T-cell (primary cell): ENCODE measurements at regions not wholly inside any gene's neighbourhood (a gene's known extent, or its start where the extent isn't known, plus 50 kb on each side); places are given as distances from the start of the nearest gene placed in this dataset.

Experiments
- ATAC-seq, 4 experiments: fragments of 200-7000 bp in 3 of 4; fragments of 150-1000 bp in 1 of 4; cut with Tn5 transposase; replicated peaks in 1 of 4; 1 replicate in 3 of 4; 2 replicates in 1 of 4; pipeline ENCODE4 v1.10.0; 2021; ENCODE audit warnings: moderate library complexity in 3 of 4, mild to moderate bottlenecking in 2 of 4, moderate number of reproducible peaks in 1 of 4
- CTCF ChIA-PET, 2 donors: fragments of 300-600 bp; sonication (Branson Sonifier 250); formaldehyde crosslinking; loops; one replicate each; lab custom pipeline; 2022; ENCODE audit warnings: antibody characterized with exemption in 2 of 2; lab: Charles Lee
- POLR2A ChIA-PET, 2 donors: fragments of 300-600 bp; sonication (Branson Sonifier 250); formaldehyde crosslinking; loops; one replicate each; lab custom pipeline; 2022; ENCODE audit warnings: antibody characterized with exemption in 2 of 2; lab: Charles Lee
- DNase-seq, 35 experiments: peaks; one replicate each; pipeline versions ENCODE4 v3.0.0 to v3.0.0-alpha.2; 2013 to 2023
- H3K27ac ChIP-seq: one replicate; pipeline ENCODE4 v1.5.1; 2013; ENCODE audit warnings: low read length
- H3K27me3 ChIP-seq, 2 experiments: replicated peaks in 1 of 2; 1 replicate in 1 of 2; 2 replicates in 1 of 2; pipeline versions ENCODE4 v1.6.1 to v1.7.0; 2013; ENCODE audit warnings: low read length in 1 of 2, mixed read lengths in 1 of 2; ENCODE audit not compliant: control insufficient read depth in 2 of 2, insufficient read depth in 2 of 2; ENCODE audit errors: extremely low read depth in 1 of 2
- H3K36me3 ChIP-seq, 2 donors: 1 replicate in 1 of 2; 2 replicates in 1 of 2; pipeline versions ENCODE4 v1.6.1 to v1.7.0; 2013; ENCODE audit warnings: low read length in 1 of 2; ENCODE audit not compliant: control insufficient read depth in 2 of 2, insufficient read depth in 1 of 2; ENCODE audit errors: extremely low read depth in 1 of 2
- H3K4me1 ChIP-seq, 2 experiments: 1 replicate in 1 of 2; 2 replicates in 1 of 2; pipeline versions ENCODE4 v1.6.1 to v1.7.0; 2013; ENCODE audit warnings: low read length in 2 of 2, mixed read lengths in 1 of 2; ENCODE audit not compliant: insufficient read depth in 2 of 2, control insufficient read depth in 1 of 2; ENCODE audit errors: extremely low read depth in 1 of 2
- H3K4me3 ChIP-seq, 2 donors: 1 replicate in 1 of 2; 2 replicates in 1 of 2; pipeline versions ENCODE4 v1.5.1 to v1.7.0; 2013; ENCODE audit warnings: mild to moderate bottlenecking in 2 of 2, low read length in 1 of 2, moderate library complexity in 1 of 2; ENCODE audit not compliant: control insufficient read depth in 1 of 2; ENCODE audit errors: extremely low read depth in 1 of 2
- H3K9me3 ChIP-seq: 2 replicates; pipeline ENCODE4 v1.7.0; 2013
- H3K27ac Mint-ChIP-seq, 2 donors: one replicate each; pipeline ENCODE4 v1.8.0; 2020 to 2021; ENCODE audit warnings: mild to moderate bottlenecking in 2 of 2, mixed read lengths in 2 of 2
- H3K27me3 Mint-ChIP-seq, 2 donors: one replicate each; pipeline ENCODE4 v1.8.0; 2021 to 2022; ENCODE audit warnings: mixed read lengths in 2 of 2
- H3K36me3 Mint-ChIP-seq: one replicate; pipeline ENCODE4 v1.8.0; 2021; ENCODE audit warnings: mixed read lengths
- H3K4me1 Mint-ChIP-seq, 3 donors: one replicate each; pipeline ENCODE4 v1.8.0; 2020 to 2022; ENCODE audit warnings: mixed read lengths in 3 of 3, mild to moderate bottlenecking in 1 of 3
- H3K4me3 Mint-ChIP-seq, 3 donors: one replicate each; pipeline ENCODE4 v1.8.0; 2020 to 2022; ENCODE audit warnings: mild to moderate bottlenecking in 3 of 3, mixed read lengths in 3 of 3, moderate library complexity in 3 of 3
- H3K9me3 Mint-ChIP-seq, 3 donors: one replicate each; pipeline ENCODE4 v1.8.0; 2020 to 2022; ENCODE audit warnings: mixed read lengths in 3 of 3
- whole genome bisulfite sequencing: methylation state at CpG from one replicate; pipeline ENCODE4 v1.1.5; 2013; ENCODE audit warnings: missing lambda C conversion rate; ENCODE audit not compliant: insufficient coverage; 5-methylcytosine and 5-hydroxymethylcytosine counted together

DNA sequence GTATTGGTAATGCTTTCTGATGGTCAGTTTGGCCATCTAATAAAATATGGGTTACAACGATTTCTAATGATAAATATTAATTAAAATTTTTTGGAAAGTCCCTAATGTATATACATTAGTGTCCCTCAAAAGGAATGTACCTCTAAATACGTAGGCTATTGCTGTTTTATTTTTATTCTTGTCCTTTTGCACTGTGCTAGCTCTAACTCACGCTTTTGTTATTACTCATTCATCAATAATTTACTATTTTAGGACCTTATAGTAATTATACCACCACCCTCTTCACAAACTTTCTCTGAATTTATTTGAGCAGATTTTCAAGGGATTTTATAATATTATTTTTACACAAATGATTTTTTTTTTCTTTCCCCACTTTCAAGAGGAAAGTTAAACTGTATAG lies 795.9 kb upstream of the PCDH9 start:
- H3K4me1 Mint-ChIP-seq = no peaks in the 10 kb centered on the region
- Histone ChIP-seq H3K4me3 (no peak overlapping the region), H3K9me3 (no peaks in the 10 kb centered on the region), H3K4me1 (no peaks in the 10 kb centered on the region), H3K27ac (no peak overlapping the region), H3K36me3 (no peaks in the 10 kb centered on the region), H3K27me3 (no peaks in the 10 kb centered on the region)
- no CpG with 5 or more reads among the region's 3 CpGs for WGBS
- no peak overlapping the region for H3K4me3 Mint-ChIP-seq
- no peaks in the 10 kb centered on the region for H3K27me3 Mint-ChIP-seq
- H3K27ac Mint-ChIP-seq = no peak overlapping the region
- ChIA-PET CTCF (interaction anchor here in 1 of 2 donors (0.6 kb wide), 1 partner anchor 132 kb away, joined by 3 read pairs; no protein-coding TSS in a partner anchor), POLR2A (no interaction called here)
- no peaks in the 10 kb centered on the region for H3K36me3 Mint-ChIP-seq
- DNase-seq (no peak), ATAC-seq (no peak)
- H3K9me3 Mint-ChIP-seq = peaks cover 5 to 22% (median 10%) of the 10 kb centered on the region in 3 donors

DNA sequence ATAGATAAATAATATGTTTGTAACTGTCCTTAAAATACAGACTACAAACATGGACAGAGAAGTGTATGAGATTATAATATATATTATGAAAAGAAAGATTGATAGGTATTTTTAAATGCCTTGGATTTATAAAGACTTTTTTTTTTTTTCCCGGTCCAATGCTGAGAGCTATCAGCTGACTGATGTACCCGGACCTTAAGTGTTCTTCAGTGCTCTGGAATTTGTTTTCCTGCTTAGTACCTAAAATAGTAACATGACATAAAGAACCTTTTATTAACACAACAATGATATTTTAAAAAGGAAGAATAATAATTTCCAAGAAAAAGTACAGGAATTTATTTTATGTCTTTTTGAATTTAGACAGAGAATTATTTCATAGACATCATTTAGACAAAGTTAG lies 795.5 kb upstream of the PCDH9 start:
- Mint-ChIP-seq H3K4me1 (no peaks in the 10 kb centered on the region), H3K36me3 (no peaks in the 10 kb centered on the region), H3K4me3 (no peak overlapping the region), H3K27ac (no peak overlapping the region), H3K27me3 (no peaks in the 10 kb centered on the region), H3K9me3 (peaks cover 9 to 22% (median 13%) of the 10 kb centered on the region in 3 donors)
- POLR2A ChIA-PET = no interaction called here
- no peaks in the 10 kb centered on the region for H3K4me1 ChIP-seq
- no peaks in the 10 kb centered on the region for H3K27me3 ChIP-seq
- ATAC-seq = no peak
- DNase-seq = no peak
- no peak overlapping the region for H3K27ac ChIP-seq
- CTCF ChIA-PET = interaction anchor here in 1 of 2 donors (0.6 kb wide), 1 partner anchor 133 kb away, joined by 3 read pairs; no protein-coding TSS in a partner anchor
- H3K4me3 ChIP-seq = no peak overlapping the region
- no peaks in the 10 kb centered on the region for H3K9me3 ChIP-seq
- no CpG with 5 or more reads among the region's 2 CpGs for WGBS
- no peaks in the 10 kb centered on the region for H3K36me3 ChIP-seq

DNA sequence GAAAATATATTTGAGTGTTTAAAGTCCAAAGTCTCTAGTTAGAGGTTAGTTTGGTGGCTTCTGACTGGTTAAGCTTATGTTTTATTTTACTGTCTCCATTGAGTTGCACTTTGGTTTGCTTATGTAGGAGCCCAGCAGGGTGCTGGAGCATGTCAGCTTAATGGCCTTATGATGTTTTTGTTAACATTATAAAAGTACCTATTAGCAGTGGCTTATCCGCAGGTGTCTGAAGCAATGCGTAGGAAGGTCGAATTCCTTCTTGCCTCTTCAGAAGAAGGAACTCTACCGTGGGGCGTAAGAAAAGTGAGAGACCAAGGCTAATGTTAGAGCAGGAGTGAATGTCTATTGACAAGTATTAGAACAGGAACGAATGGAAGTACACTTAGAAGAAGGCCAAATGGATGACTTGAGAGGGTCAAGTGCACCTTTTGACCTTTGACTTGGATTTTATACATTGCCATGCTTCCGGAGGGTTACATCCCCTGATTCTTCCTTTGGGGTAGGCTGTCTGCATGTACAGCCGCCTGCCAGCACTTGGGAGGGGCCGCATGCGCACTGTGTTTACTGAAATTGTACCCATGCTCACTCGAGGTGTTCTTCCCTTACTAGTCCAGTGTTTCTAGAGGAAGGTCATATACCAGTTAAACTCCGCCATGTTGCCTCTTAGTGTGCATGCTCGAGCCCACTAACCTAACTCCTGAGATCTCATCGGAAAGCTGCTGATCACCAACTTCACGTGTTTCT lies 793.9 kb upstream of the PCDH9 start:
- Histone ChIP-seq H3K4me3 (no peak overlapping the region), H3K27me3 (no peaks in the 10 kb centered on the region), H3K36me3 (no peaks in the 10 kb centered on the region), H3K9me3 (no peaks in the 10 kb centered on the region), H3K27ac (no peak overlapping the region), H3K4me1 (no peaks in the 10 kb centered on the region)
- CTCF ChIA-PET = no interaction called here
- ATAC-seq = no peak
- H3K4me3 Mint-ChIP-seq = no peak overlapping the region
- no peak overlapping the region for H3K27ac Mint-ChIP-seq
- H3K36me3 Mint-ChIP-seq = no peaks in the 10 kb centered on the region
- H3K4me1 Mint-ChIP-seq = no peaks in the 10 kb centered on the region
- peaks cover 9 to 26% (median 13%) of the 10 kb centered on the region in 3 donors for H3K9me3 Mint-ChIP-seq
- POLR2A ChIA-PET = no interaction called here
- no peak for DNase-seq
- no peaks in the 10 kb centered on the region for H3K27me3 Mint-ChIP-seq
- WGBS = 89% methylated on average over 8 of the region's 15 CpGs

DNA sequence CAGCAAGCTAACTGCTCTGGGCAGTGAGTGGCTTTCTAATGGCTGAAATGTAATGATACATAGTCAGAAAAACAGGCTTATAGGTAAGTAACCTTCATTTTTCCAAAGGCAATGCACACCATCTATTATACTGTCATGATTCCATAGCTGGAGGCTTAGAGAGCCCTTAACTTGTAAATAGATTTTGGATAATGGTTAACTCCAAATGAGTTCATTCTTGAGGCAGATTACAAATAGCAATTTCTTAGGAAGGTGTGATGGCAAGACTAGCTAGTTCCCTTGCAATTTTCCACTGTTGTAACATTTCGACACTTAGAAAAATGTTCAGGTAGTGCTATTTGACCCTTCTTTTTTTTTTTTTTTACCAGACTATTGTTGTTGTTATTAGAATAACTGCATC lies 789.8 kb upstream of the PCDH9 start:
- no peak overlapping the region for H3K27ac ChIP-seq
- ChIA-PET POLR2A (no interaction called here), CTCF (no interaction called here)
- H3K36me3 Mint-ChIP-seq = no peaks in the 10 kb centered on the region
- H3K27ac Mint-ChIP-seq = no peak overlapping the region
- H3K4me1 Mint-ChIP-seq = no peaks in the 10 kb centered on the region
- H3K4me3 ChIP-seq = no peak overlapping the region
- ATAC-seq (no peak), DNase-seq (no peak)
- H3K9me3 Mint-ChIP-seq = peaks cover 13 to 23% (median 15%) of the 10 kb centered on the region in 3 donors
- no peaks in the 10 kb centered on the region for H3K27me3 ChIP-seq
- no peaks in the 10 kb centered on the region for H3K36me3 ChIP-seq
- H3K9me3 ChIP-seq = no peaks in the 10 kb centered on the region
- no peak overlapping the region for H3K4me3 Mint-ChIP-seq
- H3K4me1 ChIP-seq = no peaks in the 10 kb centered on the region
- H3K27me3 Mint-ChIP-seq = no peaks in the 10 kb centered on the region
- no CpG with 5 or more reads among the region's 1 CpG for WGBS

DNA sequence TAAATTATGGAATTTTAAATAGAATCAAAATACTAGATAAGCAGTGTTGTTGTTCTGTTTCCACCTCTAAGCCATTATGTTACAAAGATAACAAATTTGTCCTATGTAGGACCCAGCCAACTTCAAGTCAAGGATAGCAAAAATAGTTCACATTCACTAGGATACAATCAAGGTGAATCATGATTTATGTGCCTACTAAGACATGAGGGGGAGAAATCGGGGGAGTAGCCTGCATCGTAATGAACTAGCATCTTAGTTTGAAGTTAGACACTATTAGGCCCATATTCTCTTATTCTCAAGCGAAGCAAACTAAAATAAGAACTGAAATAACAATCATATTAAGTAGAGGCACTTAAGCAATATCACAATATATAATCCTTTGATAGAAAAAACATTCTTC lies 779.4 kb upstream of the PCDH9 start:
- Histone ChIP-seq H3K27me3 (no peaks in the 10 kb centered on the region), H3K4me1 (no peaks in the 10 kb centered on the region), H3K27ac (no peak overlapping the region), H3K36me3 (no peaks in the 10 kb centered on the region), H3K9me3 (no peaks in the 10 kb centered on the region), H3K4me3 (no peak overlapping the region)
- no peak overlapping the region for H3K4me3 Mint-ChIP-seq
- no peaks in the 10 kb centered on the region for H3K36me3 Mint-ChIP-seq
- H3K9me3 Mint-ChIP-seq = peaks cover 13 to 23% (median 16%) of the 10 kb centered on the region in 3 donors
- ChIA-PET POLR2A (no interaction called here), CTCF (no interaction called here)
- no peak for DNase-seq
- H3K27me3 Mint-ChIP-seq = no peaks in the 10 kb centered on the region
- H3K4me1 Mint-ChIP-seq = no peaks in the 10 kb centered on the region
- H3K27ac Mint-ChIP-seq = no peak overlapping the region
- ATAC-seq = no peak
- WGBS = no CpG with 5 or more reads among the region's 3 CpGs

DNA sequence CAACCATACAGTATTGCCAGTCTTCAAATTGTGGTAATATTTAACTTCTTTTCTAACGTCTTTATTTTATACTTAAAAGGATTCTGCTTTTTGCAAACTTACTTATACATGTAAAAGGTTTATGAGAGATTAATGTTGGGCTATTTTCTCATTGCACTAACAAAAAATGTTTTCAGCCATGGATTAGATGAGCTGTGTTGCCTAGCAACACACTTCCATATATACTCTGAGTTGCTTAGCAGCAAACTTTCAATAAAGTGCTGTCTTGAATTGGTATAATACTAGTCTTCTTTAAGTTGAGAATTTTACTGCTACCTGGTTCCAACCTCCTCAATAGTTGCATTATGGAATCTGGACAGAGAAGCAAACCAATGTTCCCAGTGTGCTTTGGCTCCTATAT lies 777.4 kb upstream of the PCDH9 start:
- Histone ChIP-seq H3K36me3 (no peaks in the 10 kb centered on the region), H3K9me3 (no peaks in the 10 kb centered on the region), H3K27me3 (no peaks in the 10 kb centered on the region), H3K4me1 (no peaks in the 10 kb centered on the region), H3K27ac (no peak overlapping the region), H3K4me3 (no peak overlapping the region)
- ChIA-PET CTCF (no interaction called here), POLR2A (no interaction called here)
- DNase-seq (no peak), ATAC-seq (no peak)
- Mint-ChIP-seq H3K27me3 (no peaks in the 10 kb centered on the region), H3K9me3 (peaks cover 8 to 33% (median 24%) of the 10 kb centered on the region in 3 donors), H3K4me1 (no peaks in the 10 kb centered on the region), H3K36me3 (no peaks in the 10 kb centered on the region), H3K27ac (no peak overlapping the region), H3K4me3 (no peak overlapping the region)
- no CpG with 5 or more reads among the region's 1 CpG for WGBS
